ENCODE measurements at regions not wholly inside any gene's neighbourhood (a gene's known extent, or its start where the extent isn't known, plus 50 kb on each side); places are given as distances from the start of the nearest gene placed in this dataset.
A peak's percentile ranks its signal among the peaks of the same experiment; 100 is the strongest.

DNA sequence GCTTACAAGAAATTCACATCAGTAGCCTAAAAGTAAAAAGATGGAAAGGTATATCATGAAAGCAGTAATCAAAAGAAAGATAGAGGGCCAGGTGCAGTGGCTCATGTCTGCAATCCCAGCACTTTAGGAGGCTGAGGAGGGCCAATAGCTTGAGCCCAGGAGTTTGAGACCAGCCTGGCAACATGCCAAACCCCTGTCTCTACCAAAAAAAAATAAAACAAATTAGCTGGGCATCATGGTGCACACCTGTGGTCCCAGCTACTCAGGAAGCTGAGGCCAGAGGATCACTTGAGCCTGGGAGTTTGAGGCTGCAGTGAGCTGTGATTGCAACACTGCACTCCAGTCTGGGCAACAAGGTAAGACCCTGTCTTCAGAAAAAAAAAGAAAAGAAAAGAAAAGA is 55.5 kb downstream of the GSPT2 start:
- no peak for DNase-seq

GRCh38 chrX:51802917-51803688 is 59.9 kb downstream of the GSPT2 start:
- peak; percentile 8 for DNase-seq

DNA sequence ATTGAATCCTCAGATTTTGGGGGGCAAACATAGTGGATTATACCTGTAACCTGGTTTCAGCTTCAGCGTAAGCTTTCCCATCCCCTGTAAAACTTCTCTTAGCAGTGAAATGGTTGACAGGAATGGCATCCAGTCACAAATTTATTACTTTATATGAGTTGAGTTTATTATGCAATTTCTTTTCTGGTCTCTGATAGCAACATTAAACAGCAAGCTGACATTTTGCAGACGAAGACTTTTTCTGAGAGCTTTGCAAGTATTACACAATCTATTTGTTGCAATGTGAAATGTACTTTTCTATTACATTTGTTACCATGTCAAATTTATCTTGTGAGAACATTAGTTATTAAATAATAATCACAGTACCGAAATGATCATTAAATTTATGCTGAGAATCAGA is 60.6 kb downstream of the GSPT2 start:
- no peak for DNase-seq

DNA sequence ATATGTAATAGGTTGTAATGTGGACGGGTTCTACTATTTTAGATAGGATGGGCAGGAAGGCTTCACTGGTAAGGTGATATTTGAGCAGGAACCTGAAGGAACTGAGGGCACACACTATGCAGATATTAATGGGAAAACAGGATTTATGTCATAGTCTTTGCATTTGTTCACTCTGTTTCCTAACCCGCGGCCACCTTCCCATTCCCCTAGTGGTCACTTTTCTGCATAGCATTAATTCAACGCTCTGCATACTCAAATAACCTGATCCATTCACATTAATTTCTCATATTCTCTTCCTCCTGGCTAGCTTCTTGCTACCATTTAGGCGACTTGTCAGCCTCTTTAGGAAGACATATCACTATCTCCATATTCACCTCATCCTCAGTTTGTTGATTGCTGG is 61.5 kb downstream of the GSPT2 start:
- DNase-seq = no peak

DNA sequence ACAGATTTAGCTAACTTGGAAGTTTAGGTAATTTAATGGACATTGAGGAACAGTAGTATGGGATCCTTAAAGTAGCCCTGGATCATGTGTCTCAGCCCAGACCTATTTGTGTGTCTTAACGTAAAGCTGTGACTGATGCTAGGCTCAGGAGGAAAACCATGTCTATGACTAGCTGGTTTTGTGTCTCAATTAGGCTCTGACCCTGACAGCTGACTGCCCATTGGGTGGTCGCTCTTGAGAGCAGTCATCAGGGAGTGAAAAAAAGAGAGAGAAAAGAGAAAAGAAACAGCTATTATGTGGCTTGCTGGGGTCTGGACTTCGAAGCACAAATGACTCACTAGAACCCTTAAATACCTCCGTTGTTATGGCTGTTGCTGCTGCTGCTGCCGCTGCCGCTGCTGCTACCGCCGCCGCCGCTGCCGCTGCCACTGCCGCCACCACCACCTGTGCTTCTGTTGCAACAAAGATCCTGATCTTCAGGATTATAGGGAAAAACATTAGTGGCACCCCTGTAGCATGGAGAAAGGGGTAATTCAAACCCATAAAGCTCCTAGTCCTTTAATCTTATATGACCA is 70.7 kb downstream of the GSPT2 start:
- no peak for DNase-seq

DNA sequence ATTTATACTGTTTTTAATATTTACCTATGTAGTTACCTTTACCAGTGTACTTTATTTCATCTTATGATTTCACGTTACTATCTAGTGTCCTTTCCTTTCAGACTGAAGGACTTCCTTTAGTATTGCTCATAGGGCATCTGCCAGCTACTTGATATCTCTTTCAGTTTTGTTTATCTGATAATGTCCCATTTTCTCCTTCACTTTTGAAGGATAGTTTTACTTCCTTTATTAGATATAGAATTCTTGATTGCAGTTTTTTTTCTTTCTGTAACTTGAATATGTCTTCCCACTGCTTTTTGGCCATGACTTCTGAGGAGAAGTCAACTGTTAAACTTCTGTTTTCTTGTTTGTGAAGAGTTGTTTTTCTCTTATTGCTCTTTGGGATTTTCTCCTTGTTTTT is 69.4 kb upstream of the MAGED1 start:
- no peak for DNase-seq

DNA sequence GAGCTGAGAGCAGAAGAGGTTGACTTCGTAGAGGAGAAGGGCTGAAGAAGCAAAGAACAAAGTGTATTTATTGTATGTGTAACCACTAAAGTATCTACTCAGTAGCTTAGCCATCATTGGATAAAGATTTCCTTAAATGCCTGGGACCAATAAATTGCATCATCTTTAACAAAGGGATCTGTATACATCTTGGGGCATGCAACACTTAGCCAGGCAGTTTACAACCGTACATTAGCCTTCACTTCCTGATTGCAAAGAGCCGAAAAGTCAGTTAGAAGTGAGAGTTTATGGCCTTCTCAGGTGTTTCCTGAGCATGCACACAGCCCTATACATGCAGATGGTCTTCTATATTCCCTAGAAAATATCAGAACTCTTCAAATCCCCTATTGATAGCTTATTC is 68.0 kb upstream of the MAGED1 start:
- no peak for DNase-seq

DNA sequence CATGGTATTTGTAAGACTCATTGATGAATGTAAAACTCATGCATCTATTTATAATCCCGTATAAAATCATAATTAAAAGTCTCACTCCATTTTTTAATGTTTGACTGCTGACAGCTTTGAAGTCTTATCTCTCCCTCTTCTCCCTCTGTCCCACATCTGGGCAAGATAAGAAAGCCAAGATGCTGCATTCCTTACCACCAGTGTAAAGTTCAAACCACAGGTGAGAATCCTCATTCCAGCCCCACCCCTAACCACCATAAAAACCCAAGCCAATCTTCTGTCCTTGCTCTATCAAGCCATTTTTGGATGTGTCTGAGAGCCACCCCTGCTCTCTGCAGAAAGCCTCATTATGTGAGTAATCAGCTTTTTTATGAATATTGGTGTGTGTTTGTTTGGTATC is 59.3 kb upstream of the MAGED1 start:
- DNase-seq = no peak

- DNase-seq = no peak
Measured at GRCh38 chrX:51836823-51837222, 56.6 kb upstream of the MAGED1 start.

DNA sequence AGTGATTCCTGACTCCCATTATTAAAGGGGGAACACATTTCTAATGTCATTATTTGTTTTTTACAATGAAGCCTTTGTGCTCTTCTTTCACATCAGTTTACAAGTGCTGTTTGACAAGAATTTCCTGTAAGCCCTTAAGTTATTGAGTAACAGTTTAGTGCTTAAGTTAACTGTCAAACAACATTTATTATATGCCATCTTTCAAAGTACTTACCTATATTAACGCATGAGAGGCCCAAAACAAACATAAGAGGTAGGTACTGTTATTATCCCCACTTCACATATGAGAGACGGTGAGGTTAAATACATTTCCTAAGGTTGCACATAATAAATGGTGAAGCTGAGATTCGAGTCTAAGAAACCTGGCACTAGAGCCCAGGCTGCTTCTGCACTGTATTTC is 56.0 kb upstream of the MAGED1 start:
- DNase-seq = no peak

DNA sequence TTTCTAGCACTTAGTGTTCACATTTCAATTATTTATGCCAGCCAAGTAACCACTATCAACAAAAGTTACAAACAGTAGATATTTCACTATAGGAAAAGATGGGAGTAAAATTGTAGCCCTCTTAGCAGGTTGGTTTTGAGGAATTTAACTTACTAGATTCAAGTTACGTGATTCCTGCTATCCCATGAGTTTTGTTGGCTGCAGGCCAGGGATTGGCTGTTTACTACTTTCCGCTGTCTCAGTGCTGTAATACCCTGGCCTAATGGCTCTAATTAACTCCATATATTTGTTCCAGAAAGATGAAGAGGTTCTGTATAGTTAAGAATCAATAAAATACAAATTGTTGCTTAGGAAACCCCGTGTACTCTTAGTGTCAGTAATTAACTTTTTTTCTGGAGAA is 55.5 kb upstream of the MAGED1 start:
- DNase-seq = peak; percentile 0
